C4-2B (cell line): ENCODE measurements at regions not wholly inside any gene's neighbourhood (a gene's known extent, or its start where the extent isn't known, plus 50 kb on each side); places are given as distances from the start of the nearest gene placed in this dataset.

Experiments
- H3K27ac ChIP-seq: fragments of 450-650 bp; 2 replicates; pipeline ENCODE4 v1.5.1; 2017
- ZFX ChIP-seq: fragments of 450-650 bp; IDR thresholded peaks from 2 replicates; pipeline ENCODE4 v1.6.1; 2017
- TF ChIP-seq, protein P1 (sequence below): fragments of 450-650 bp; conservative IDR thresholded peaks from 2 replicates; pipeline ENCODE4 v1.5.1; 2017; ENCODE audit warnings: mild to moderate bottlenecking

DNA sequence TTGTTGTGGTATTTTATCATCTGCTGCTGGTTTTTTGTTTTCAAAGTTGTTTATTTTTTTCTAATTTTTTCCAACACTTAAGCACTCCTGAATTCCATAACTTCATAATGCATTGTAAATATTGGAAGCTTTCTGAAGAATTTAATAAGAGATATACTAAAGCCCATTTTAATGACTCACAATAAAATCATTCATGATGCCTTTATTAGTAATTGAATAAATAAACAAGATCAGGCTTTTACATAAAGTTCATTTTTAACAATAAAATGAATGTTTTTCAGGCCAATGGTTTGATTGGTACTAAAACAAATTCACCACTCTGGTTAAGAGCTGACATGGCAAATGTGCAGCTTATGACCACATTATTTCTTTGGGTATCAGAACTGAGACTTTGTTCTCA lies 408.2 kb upstream of the SMIM31 start:
- H3K27ac ChIP-seq: no peak overlapping the region
- TF ChIP-seq, protein P1, sequence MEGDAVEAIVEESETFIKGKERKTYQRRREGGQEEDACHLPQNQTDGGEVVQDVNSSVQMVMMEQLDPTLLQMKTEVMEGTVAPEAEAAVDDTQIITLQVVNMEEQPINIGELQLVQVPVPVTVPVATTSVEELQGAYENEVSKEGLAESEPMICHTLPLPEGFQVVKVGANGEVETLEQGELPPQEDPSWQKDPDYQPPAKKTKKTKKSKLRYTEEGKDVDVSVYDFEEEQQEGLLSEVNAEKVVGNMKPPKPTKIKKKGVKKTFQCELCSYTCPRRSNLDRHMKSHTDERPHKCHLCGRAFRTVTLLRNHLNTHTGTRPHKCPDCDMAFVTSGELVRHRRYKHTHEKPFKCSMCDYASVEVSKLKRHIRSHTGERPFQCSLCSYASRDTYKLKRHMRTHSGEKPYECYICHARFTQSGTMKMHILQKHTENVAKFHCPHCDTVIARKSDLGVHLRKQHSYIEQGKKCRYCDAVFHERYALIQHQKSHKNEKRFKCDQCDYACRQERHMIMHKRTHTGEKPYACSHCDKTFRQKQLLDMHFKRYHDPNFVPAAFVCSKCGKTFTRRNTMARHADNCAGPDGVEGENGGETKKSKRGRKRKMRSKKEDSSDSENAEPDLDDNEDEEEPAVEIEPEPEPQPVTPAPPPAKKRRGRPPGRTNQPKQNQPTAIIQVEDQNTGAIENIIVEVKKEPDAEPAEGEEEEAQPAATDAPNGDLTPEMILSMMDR: no peak
- TF ChIP-seq ZFX: no peak

DNA sequence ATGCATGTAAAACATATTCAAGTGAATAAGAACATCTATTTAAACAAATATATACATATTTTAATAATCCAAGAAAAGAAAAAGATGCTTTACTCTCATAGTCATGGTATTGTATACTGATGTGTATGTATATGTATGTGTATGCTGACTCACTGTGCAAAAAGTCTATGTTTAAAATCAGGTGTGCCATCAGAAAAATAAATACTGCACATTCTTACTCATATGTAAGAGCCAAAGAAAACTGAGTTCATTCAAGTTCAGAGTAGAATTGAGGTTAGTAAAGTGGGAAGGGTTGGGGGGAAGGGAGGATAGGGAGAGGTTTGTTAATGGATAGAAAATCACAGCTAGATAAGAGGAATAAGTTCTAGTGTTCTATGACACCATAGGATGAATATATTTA lies 403.9 kb upstream of the SMIM31 start:
- no peak overlapping the region for H3K27ac ChIP-seq
- TF ChIP-seq ZFX: no peak
- TF ChIP-seq, protein P1: no peak

DNA sequence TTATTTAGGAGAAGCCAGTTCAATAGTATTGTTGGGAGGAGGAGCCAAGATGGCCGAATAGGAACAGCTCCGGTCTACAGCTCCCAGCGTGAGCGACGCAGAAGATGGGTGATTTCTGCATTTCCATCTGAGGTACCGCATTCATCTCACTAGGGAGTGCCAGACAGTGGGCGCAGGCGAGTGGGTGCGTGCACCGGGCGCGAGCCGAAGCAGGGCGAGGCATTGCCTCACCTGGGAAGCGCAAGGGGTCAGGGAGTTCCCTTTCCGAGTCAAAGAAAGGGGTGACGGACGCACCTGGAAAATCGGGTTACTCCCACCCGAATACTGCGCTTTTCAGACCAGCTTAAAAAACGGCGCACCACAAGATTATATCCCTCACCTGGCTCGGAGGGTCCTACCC lies 403.2 kb upstream of the SMIM31 start:
- peak overlapping the region; percentile 61 for H3K27ac ChIP-seq

DNA sequence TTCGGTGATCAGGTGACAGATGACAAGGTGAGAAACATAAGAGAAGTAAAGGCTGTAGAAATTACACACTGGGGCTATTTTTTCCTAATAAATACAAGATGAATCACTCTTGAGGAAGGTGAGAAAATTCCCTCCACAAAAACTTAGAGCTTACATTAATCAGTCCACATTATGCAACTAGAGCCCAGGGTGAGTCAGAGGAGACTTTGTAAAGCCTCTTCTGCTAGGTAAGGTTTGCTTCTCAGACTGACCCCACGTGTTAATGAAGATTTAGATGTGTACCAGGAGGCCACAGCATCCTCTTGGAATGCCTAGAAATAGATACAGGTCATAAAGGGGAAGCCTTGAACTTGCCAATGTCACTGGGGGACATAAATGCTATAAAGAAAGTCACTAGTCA lies 396.0 kb upstream of the SMIM31 start:
- TF ChIP-seq ZFX: no peak
- TF ChIP-seq, protein P1: no peak
- no peak overlapping the region for H3K27ac ChIP-seq

DNA sequence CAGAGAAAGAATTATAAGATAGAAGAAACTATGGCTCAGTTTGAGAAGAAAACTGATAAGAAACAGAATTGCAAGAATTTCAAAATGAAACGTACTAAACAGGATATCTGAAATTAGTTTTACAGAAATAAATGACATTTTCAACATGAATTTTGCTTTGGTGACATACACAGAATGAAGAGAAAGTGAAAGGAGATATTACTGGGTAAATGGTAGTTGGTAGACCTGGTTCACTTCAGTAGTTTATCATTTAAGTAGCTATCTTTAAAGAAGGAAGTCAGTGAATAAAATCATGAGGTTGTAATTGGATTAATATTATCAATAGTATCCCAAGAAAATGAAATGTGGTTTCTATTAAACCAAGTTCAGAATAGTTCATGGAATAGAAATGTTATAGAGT lies 395.5 kb upstream of the SMIM31 start:
- no peak overlapping the region for H3K27ac ChIP-seq
- no peak for TF ChIP-seq ZFX
- TF ChIP-seq, protein P1: no peak

DNA sequence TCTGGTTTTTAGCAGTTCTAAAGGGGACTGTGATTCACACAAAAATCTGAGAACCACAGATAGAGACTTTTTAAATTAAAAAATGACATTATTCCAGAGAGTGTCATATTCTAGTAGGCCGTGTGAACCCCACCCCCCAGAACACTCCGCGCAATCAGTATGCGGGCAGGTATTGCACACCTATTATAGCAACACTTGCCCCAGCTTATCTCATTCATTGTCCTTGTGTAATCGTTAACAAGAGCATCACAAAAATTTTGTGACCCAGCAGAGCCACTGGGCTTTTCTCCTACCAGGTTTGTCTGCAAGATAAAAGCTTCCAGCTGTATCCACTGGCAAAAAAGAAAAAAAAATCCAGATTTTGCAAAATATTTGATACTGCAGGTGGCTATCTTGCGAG lies 394.1 kb upstream of the SMIM31 start:
- H3K27ac ChIP-seq: no peak overlapping the region
- no peak for TF ChIP-seq ZFX
- TF ChIP-seq, protein P1: no peak

DNA sequence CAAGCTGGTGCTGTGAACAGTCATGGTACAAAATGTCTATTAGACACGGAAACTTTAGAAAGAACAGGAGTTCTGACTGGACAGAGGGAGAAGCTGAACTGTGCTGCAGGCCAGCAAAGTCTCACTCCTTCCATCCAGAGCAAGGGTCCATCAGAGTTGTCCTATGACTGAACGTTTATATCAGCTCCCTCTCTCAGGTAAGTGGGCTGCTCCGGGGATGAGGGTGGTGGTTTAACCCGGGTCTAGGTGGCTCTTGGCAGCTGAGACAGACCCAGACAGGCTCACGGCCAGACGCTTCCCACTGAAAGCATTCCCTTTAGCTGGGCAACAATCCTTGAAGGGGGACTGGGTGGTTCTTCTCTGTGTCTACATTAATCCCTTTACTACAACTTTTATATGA lies 385.0 kb upstream of the SMIM31 start:
- no peak for TF ChIP-seq ZFX
- TF ChIP-seq, protein P1: no peak

DNA sequence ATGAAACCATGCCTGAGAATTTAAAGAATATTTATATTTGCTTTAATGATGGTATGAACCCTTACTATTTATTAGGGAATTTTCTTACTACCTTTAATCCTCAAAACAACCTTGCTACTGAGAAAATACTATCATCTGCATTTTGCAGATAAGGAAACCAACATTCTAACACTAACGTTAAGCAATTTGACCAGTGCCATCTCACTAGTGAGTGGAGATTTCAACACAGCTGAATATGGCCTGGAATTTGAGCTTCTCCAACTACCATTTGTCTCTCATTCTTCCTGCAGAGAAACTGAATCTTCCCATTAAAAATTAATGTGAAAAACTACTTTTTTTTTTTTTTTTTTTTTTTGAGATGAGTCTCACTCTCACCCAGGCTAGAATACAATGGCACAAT lies 380.9 kb upstream of the SMIM31 start:
- no peak for TF ChIP-seq ZFX
- TF ChIP-seq, protein P1: no peak
- no peak overlapping the region for H3K27ac ChIP-seq

More for the DNA sequence above, 385.0 kb upstream of the SMIM31 start:
- H3K27ac ChIP-seq: no peak overlapping the region
